ENCODE measurements at regions not wholly inside any gene's neighbourhood (a gene's known extent, or its start where the extent isn't known, plus 50 kb on each side); places are given as distances from the start of the nearest gene placed in this dataset.

GRCh38 chr17:71866095-71866494, 254.7 kb upstream of the SOX9 start:
- TF ChIP-seq POLR2A (IDR thresholded peaks at IDR 0.05; ENCODE audit: low read depth, low read length) = no peak
- no peak for TF ChIP-seq POLR2AphosphoS5 (IDR thresholded peaks at IDR 0.05; ENCODE audit: low read depth, low read length)
- TF ChIP-seq PAX5 (IDR thresholded peaks at IDR 0.05; ENCODE audit: insufficient read depth, low read length, severe bottlenecking) = no peak
- TF ChIP-seq TAF1 (IDR thresholded peaks at IDR 0.05; ENCODE audit: low read depth, low read length) = no peak
- no peak for TF ChIP-seq POU2F2 (IDR thresholded peaks at IDR 0.05; ENCODE audit: low read depth, low read length)
- no peak for TF ChIP-seq SPI1 (IDR thresholded peaks at IDR 0.05; ENCODE audit: low read depth, low read length)
